Neutrophil (primary cell): ENCODE measurements at regions not wholly inside any gene's neighbourhood (a gene's known extent, or its start where the extent isn't known, plus 50 kb on each side); places are given as distances from the start of the nearest gene placed in this dataset.

Experiments
- H3K27ac ChIP-seq: fragments of 200-600 bp; sonication (generic); 2 replicates; pipeline ENCODE4 v1.5.1; 2016; ENCODE audit warnings: mild to moderate bottlenecking, moderate library complexity
- H3K27me3 ChIP-seq: fragments of 200-600 bp; sonication (generic); 2 replicates; pipeline ENCODE4 v1.6.0; 2016; ENCODE audit warnings: mild to moderate bottlenecking
- H3K36me3 ChIP-seq: fragments of 200-600 bp; sonication (generic); 2 replicates; pipeline ENCODE4 v1.5.1; 2017
- H3K4me1 ChIP-seq, 2 experiments: fragments of 200-600 bp in 1 of 2; sonication (generic) in 1 of 2; 1 replicate in 1 of 2; 2 replicates in 1 of 2; pipeline versions ENCODE4 v1.5.1 to v1.6.1; 2013 to 2016; ENCODE audit warnings: low read depth in 1 of 2, low read length in 1 of 2, mild to moderate bottlenecking in 1 of 2, moderate library complexity in 1 of 2; ENCODE audit not compliant: control insufficient read depth in 1 of 2, insufficient read depth in 1 of 2
- H3K4me3 ChIP-seq, 2 experiments: fragments of 200-600 bp in 1 of 2; sonication (generic) in 1 of 2; 1 replicate in 1 of 2; 2 replicates in 1 of 2; pipeline ENCODE4 v1.5.1; 2013 to 2016; ENCODE audit warnings: low read depth in 1 of 2, low read length in 1 of 2, mild to moderate bottlenecking in 1 of 2, moderate library complexity in 1 of 2
- H3K9me3 ChIP-seq: fragments of 200-600 bp; sonication (generic); 2 replicates; pipeline ENCODE4 v1.5.1; 2016
- CTCF ChIP-seq: fragments of 200-600 bp; sonication (generic); IDR thresholded peaks from 2 replicates; pipeline ENCODE4 v1.5.1; 2016; ENCODE audit warnings: antibody characterized with exemption

- no peaks in the 10 kb centered on the region for H3K36me3 ChIP-seq
- H3K9me3 ChIP-seq: no peaks in the 10 kb centered on the region
- no peaks in the 10 kb centered on the region for H3K27me3 ChIP-seq
- no peaks in the 10 kb centered on the region for H3K4me1 ChIP-seq
- H3K27ac ChIP-seq: no peak overlapping the region
- TF ChIP-seq CTCF: no peak
- no peak overlapping the region for H3K4me3 ChIP-seq
Measured at GRCh38 chr21:22128671-22129070, 1130.5 kb downstream of the NCAM2 start.

GRCh38 chr21:22132358-22133071, 1134.3 kb downstream of the NCAM2 start:
- Histone ChIP-seq H3K36me3 (no peaks in the 10 kb centered on the region), H3K4me1 (no peaks in the 10 kb centered on the region), H3K27ac (no peak overlapping the region), H3K4me3 (no peak overlapping the region), H3K9me3 (no peaks in the 10 kb centered on the region), H3K27me3 (no peaks in the 10 kb centered on the region)
- TF ChIP-seq CTCF: no peak

- TF ChIP-seq CTCF: no peak
- H3K4me1 ChIP-seq: no peaks in the 10 kb centered on the region
Measured at GRCh38 chr21:22136740-22137139, 1138.5 kb downstream of the NCAM2 start.

GRCh38 chr21:22138297-22139016, 1140.2 kb downstream of the NCAM2 start:
- Histone ChIP-seq H3K9me3 (no peaks in the 10 kb centered on the region), H3K27me3 (no peaks in the 10 kb centered on the region), H3K27ac (no peak overlapping the region), H3K36me3 (no peaks in the 10 kb centered on the region), H3K4me3 (no peak overlapping the region), H3K4me1 (no peaks in the 10 kb centered on the region)
- no peak for TF ChIP-seq CTCF

More at GRCh38 chr21:22136740-22137139, 1138.5 kb downstream of the NCAM2 start:
- Histone ChIP-seq H3K4me3 (no peak overlapping the region), H3K9me3 (no peaks in the 10 kb centered on the region), H3K27ac (no peak overlapping the region), H3K27me3 (no peaks in the 10 kb centered on the region), H3K36me3 (no peaks in the 10 kb centered on the region)

GRCh38 chr21:22145545-22145944, 1147.3 kb downstream of the NCAM2 start:
- Histone ChIP-seq H3K27me3 (no peaks in the 10 kb centered on the region), H3K4me1 (no peaks in the 10 kb centered on the region), H3K4me3 (no peak overlapping the region), H3K36me3 (no peaks in the 10 kb centered on the region), H3K27ac (no peak overlapping the region), H3K9me3 (peaks cover 3% of the 10 kb centered on the region)
- TF ChIP-seq CTCF: no peak
